ENCODE measurements at regions not wholly inside any gene's neighbourhood (a gene's known extent, or its start where the extent isn't known, plus 50 kb on each side); places are given as distances from the start of the nearest gene placed in this dataset.

- Histone ChIP-seq H3K9me3 (no peaks in the 10 kb centered on the region), H3K4me1 (no peaks in the 10 kb centered on the region), H3K27ac (no peak overlapping the region), H3K27me3 (no peaks in the 10 kb centered on the region), H3K36me3 (no peaks in the 10 kb centered on the region), H3K4me3 (no peak overlapping the region)
- TF ChIP-seq CTCF (IDR thresholded peaks at IDR 0.05): no peak
- intact Hi-C loops (cut with DNase I): no loop called here
- DNase-seq (ENCODE audit: low spot score in 2 of 2): no peak
Observed at GRCh38 chr14:25103820-25104219, 53.9 kb upstream of the STXBP6 start.

GRCh38 chr14:25103271-25103670, 53.3 kb upstream of the STXBP6 start:
- DNase-seq (ENCODE audit: low spot score in 2 of 2): no peak
- H3K27me3 ChIP-seq: no peaks in the 10 kb centered on the region
- no peaks in the 10 kb centered on the region for H3K4me1 ChIP-seq
- no peak for TF ChIP-seq CTCF (IDR thresholded peaks at IDR 0.05)
- no peak overlapping the region for H3K27ac ChIP-seq
- no peaks in the 10 kb centered on the region for H3K36me3 ChIP-seq
- H3K9me3 ChIP-seq: no peaks in the 10 kb centered on the region
- no peak overlapping the region for H3K4me3 ChIP-seq
- intact Hi-C loops (cut with DNase I): no loop called here

GRCh38 chr14:25102788-25103187, 52.8 kb upstream of the STXBP6 start:
- no peak for DNase-seq (ENCODE audit: low spot score in 2 of 2)
- Histone ChIP-seq H3K9me3 (no peaks in the 10 kb centered on the region), H3K27ac (no peak overlapping the region), H3K27me3 (no peaks in the 10 kb centered on the region), H3K36me3 (no peaks in the 10 kb centered on the region), H3K4me1 (no peaks in the 10 kb centered on the region), H3K4me3 (no peak overlapping the region)
- no peak for TF ChIP-seq CTCF (IDR thresholded peaks at IDR 0.05)
- intact Hi-C loops (cut with DNase I): no loop called here

GRCh38 chr14:25101276-25101675, 51.3 kb upstream of the STXBP6 start:
- DNase-seq (ENCODE audit: low spot score in 2 of 2): no peak
- no peak overlapping the region for H3K4me3 ChIP-seq
- intact Hi-C loops (cut with DNase I): no loop called here
- no peaks in the 10 kb centered on the region for H3K27me3 ChIP-seq
- H3K9me3 ChIP-seq: no peaks in the 10 kb centered on the region
- no peak for TF ChIP-seq CTCF (IDR thresholded peaks at IDR 0.05)
- no peak overlapping the region for H3K27ac ChIP-seq
- no peaks in the 10 kb centered on the region for H3K4me1 ChIP-seq
- H3K36me3 ChIP-seq: no peaks in the 10 kb centered on the region

Measured in ascending aorta (tissue), 2 donors.